WTC11 (cell line): ENCODE measurements at regions not wholly inside any gene's neighbourhood (a gene's known extent, or its start where the extent isn't known, plus 50 kb on each side); places are given as distances from the start of the nearest gene placed in this dataset.

Experiments used
- CREB1 ChIP-seq: sonication (generic); formaldehyde crosslinking; IDR thresholded peaks from 2 replicates; pipeline ENCODE4 v1.8.0; 2023; ENCODE audit warnings: mild to moderate bottlenecking, missing genetic modification reagents
- CTCF ChIP-seq: fragments of 200-600 bp; IDR thresholded peaks from 2 replicates; pipeline ENCODE4 v1.8.0; 2022; ENCODE audit warnings: antibody characterized with exemption
- USF2 ChIP-seq: sonication (generic); formaldehyde crosslinking; IDR thresholded peaks from 2 replicates; pipeline ENCODE4 v1.8.1; 2023; ENCODE audit warnings: mild to moderate bottlenecking, missing genetic modification reagents, moderate library complexity

GRCh38 chr5:32848681-32849080 is 137.6 kb downstream of the NPR3 start:
- TF ChIP-seq CTCF (no peak), USF2 (no peak), CREB1 (no peak)
